ENCODE measurements at regions not wholly inside any gene's neighbourhood (a gene's known extent, or its start where the extent isn't known, plus 50 kb on each side); places are given as distances from the start of the nearest gene placed in this dataset.

GRCh38 chr17:6314311-6314710 is 120.6 kb downstream of the AIPL1 start:
- peaks cover 0 to 2% (median 0%) of the 10 kb centered on the region in 9 donors for H3K9me3 Mint-ChIP-seq

GRCh38 chr17:6313835-6314234 is 121.1 kb downstream of the AIPL1 start:
- H3K9me3 Mint-ChIP-seq = peaks cover 0 to 2% (median 0%) of the 10 kb centered on the region in 9 donors
- ATAC-seq = no peak
- H3K27me3 Mint-ChIP-seq = peaks cover 13 to 60% (median 27%) of the 10 kb centered on the region in 5 donors
- no peak overlapping the region for H3K4me3 Mint-ChIP-seq
- DNase-seq = no peak
- no peaks in the 10 kb centered on the region for H3K36me3 Mint-ChIP-seq
- H3K27ac Mint-ChIP-seq = no peak overlapping the region
- H3K4me1 Mint-ChIP-seq = no peaks in the 10 kb centered on the region
- POLR2A ChIA-PET = no interaction called here

More at GRCh38 chr17:6314311-6314710, 120.6 kb downstream of the AIPL1 start:
- Mint-ChIP-seq H3K4me1 (no peaks in the 10 kb centered on the region), H3K27ac (no peak overlapping the region), H3K4me3 (no peak overlapping the region), H3K36me3 (no peaks in the 10 kb centered on the region), H3K27me3 (peaks cover 11 to 55% (median 27%) of the 10 kb centered on the region in 5 donors)
- DNase-seq (no peak), ATAC-seq (no peak)
- POLR2A ChIA-PET = no interaction called here

GRCh38 chr17:6306820-6307219 is 128.1 kb downstream of the AIPL1 start:
- H3K27ac Mint-ChIP-seq = no peak overlapping the region
- no peaks in the 10 kb centered on the region for H3K36me3 Mint-ChIP-seq
- peaks cover 10 to 73% (median 37%) of the 10 kb centered on the region in 5 donors for H3K27me3 Mint-ChIP-seq
- H3K4me3 Mint-ChIP-seq = no peak overlapping the region
- ATAC-seq = no peak
- DNase-seq = no peak
- POLR2A ChIA-PET = no interaction called here
- H3K9me3 Mint-ChIP-seq = no peaks in the 10 kb centered on the region
- no peaks in the 10 kb centered on the region for H3K4me1 Mint-ChIP-seq

GRCh38 chr17:6305613-6306360 is 129.1 kb downstream of the AIPL1 start:
- ATAC-seq (no peak), DNase-seq (no peak)
- Mint-ChIP-seq H3K27me3 (peaks cover 14 to 76% (median 36%) of the 10 kb centered on the region in 5 donors), H3K9me3 (peaks cover 0 to 2% (median 0%) of the 10 kb centered on the region in 9 donors), H3K4me3 (no peak overlapping the region), H3K4me1 (no peaks in the 10 kb centered on the region), H3K36me3 (no peaks in the 10 kb centered on the region), H3K27ac (no peak overlapping the region)
- POLR2A ChIA-PET = no interaction called here

- no peak overlapping the region for H3K4me3 Mint-ChIP-seq
- H3K36me3 Mint-ChIP-seq = no peaks in the 10 kb centered on the region
- no peak for ATAC-seq
- POLR2A ChIA-PET = no interaction called here
- no peak overlapping the region for H3K27ac Mint-ChIP-seq
- H3K27me3 Mint-ChIP-seq = peaks cover 15 to 76% (median 36%) of the 10 kb centered on the region in 5 donors
- H3K4me1 Mint-ChIP-seq = no peaks in the 10 kb centered on the region
- no peak for DNase-seq
- H3K9me3 Mint-ChIP-seq = peaks cover 0 to 4% (median 0%) of the 10 kb centered on the region in 9 donors
These were observed 129.9 kb downstream of the AIPL1 start for GRCh38 chr17:6304894-6305612.

GRCh38 chr17:6303664-6304063 is 131.3 kb downstream of the AIPL1 start:
- POLR2A ChIA-PET = no interaction called here
- Mint-ChIP-seq H3K9me3 (peaks cover 0 to 9% (median 0%) of the 10 kb centered on the region in 9 donors), H3K4me1 (no peaks in the 10 kb centered on the region), H3K27me3 (peaks cover 16 to 68% (median 35%) of the 10 kb centered on the region in 5 donors), H3K27ac (no peak overlapping the region), H3K36me3 (no peaks in the 10 kb centered on the region), H3K4me3 (no peak overlapping the region)
- ATAC-seq (no peak), DNase-seq (peak in 1 of 10 donors; percentile 3)

- no peak overlapping the region for H3K27ac Mint-ChIP-seq
- H3K4me1 Mint-ChIP-seq = no peaks in the 10 kb centered on the region
- POLR2A ChIA-PET = no interaction called here
- no peaks in the 10 kb centered on the region for H3K36me3 Mint-ChIP-seq
- H3K9me3 Mint-ChIP-seq = peaks cover 0 to 9% (median 0%) of the 10 kb centered on the region in 9 donors
- no peak overlapping the region for H3K4me3 Mint-ChIP-seq
- peaks cover 16 to 63% (median 37%) of the 10 kb centered on the region in 5 donors for H3K27me3 Mint-ChIP-seq
- DNase-seq (no peak), ATAC-seq (no peak)
These were observed 135.6 kb downstream of the AIPL1 start for GRCh38 chr17:6299275-6299674.

- Mint-ChIP-seq H3K9me3 (peaks cover 0 to 9% (median 0%) of the 10 kb centered on the region in 9 donors), H3K4me1 (no peaks in the 10 kb centered on the region), H3K4me3 (no peak overlapping the region), H3K27ac (peak overlapping the region in 1 of 10 donors; percentile 80), H3K27me3 (peaks cover 11 to 56% (median 30%) of the 10 kb centered on the region in 5 donors), H3K36me3 (no peaks in the 10 kb centered on the region)
- POLR2A ChIA-PET = no interaction called here
- DNase-seq = no peak
- ATAC-seq = no peak
These were observed 137.0 kb downstream of the AIPL1 start for GRCh38 chr17:6297960-6298359.

GRCh38 chr17:6297119-6297518 is 137.8 kb downstream of the AIPL1 start:
- H3K9me3 Mint-ChIP-seq = peaks cover 0 to 9% (median 0%) of the 10 kb centered on the region in 9 donors
- peaks cover 8 to 54% (median 31%) of the 10 kb centered on the region in 5 donors for H3K27me3 Mint-ChIP-seq
- POLR2A ChIA-PET = no interaction called here
- H3K4me1 Mint-ChIP-seq = no peaks in the 10 kb centered on the region
- no peaks in the 10 kb centered on the region for H3K36me3 Mint-ChIP-seq
- DNase-seq (no peak), ATAC-seq (no peak)
- H3K4me3 Mint-ChIP-seq = no peak overlapping the region
- no peak overlapping the region for H3K27ac Mint-ChIP-seq

- DNase-seq = no peak
- POLR2A ChIA-PET = no interaction called here
- Mint-ChIP-seq H3K36me3 (no peaks in the 10 kb centered on the region), H3K27ac (no peak overlapping the region), H3K4me1 (no peaks in the 10 kb centered on the region), H3K4me3 (no peak overlapping the region), H3K27me3 (peaks cover 1 to 34% (median 12%) of the 10 kb centered on the region in 5 donors), H3K9me3 (no peaks in the 10 kb centered on the region)
- ATAC-seq = no peak
These were observed 144.3 kb downstream of the AIPL1 start for GRCh38 chr17:6290488-6291196.

- peaks cover 0 to 11% (median under 1%) of the 10 kb centered on the region in 5 donors for H3K27me3 Mint-ChIP-seq
- POLR2A ChIA-PET = no interaction called here
- H3K27ac Mint-ChIP-seq = no peak overlapping the region
- H3K36me3 Mint-ChIP-seq = no peaks in the 10 kb centered on the region
- no peak for DNase-seq
- H3K4me1 Mint-ChIP-seq = no peaks in the 10 kb centered on the region
- H3K4me3 Mint-ChIP-seq = no peak overlapping the region
- H3K9me3 Mint-ChIP-seq = no peaks in the 10 kb centered on the region
- no peak for ATAC-seq
These were observed 148.7 kb downstream of the AIPL1 start for GRCh38 chr17:6286233-6286632.

- Mint-ChIP-seq H3K9me3 (no peaks in the 10 kb centered on the region), H3K27me3 (peaks cover 0 to 15% (median 6%) of the 10 kb centered on the region in 5 donors), H3K36me3 (no peaks in the 10 kb centered on the region), H3K4me1 (no peaks in the 10 kb centered on the region), H3K4me3 (no peak overlapping the region), H3K27ac (no peak overlapping the region)
- no peak for ATAC-seq
- POLR2A ChIA-PET = no interaction called here
- DNase-seq = no peak
These were observed 149.4 kb downstream of the AIPL1 start for GRCh38 chr17:6285486-6285885.

GRCh38 chr17:6279659-6280058 is 155.3 kb downstream of the AIPL1 start:
- peaks cover 3 to 21% (median 16%) of the 10 kb centered on the region in 5 donors for H3K27me3 Mint-ChIP-seq
- DNase-seq (no peak), ATAC-seq (no peak)
- POLR2A ChIA-PET = no interaction called here
- no peaks in the 10 kb centered on the region for H3K9me3 Mint-ChIP-seq
- no peaks in the 10 kb centered on the region for H3K36me3 Mint-ChIP-seq
- H3K4me1 Mint-ChIP-seq = no peaks in the 10 kb centered on the region
- no peak overlapping the region for H3K27ac Mint-ChIP-seq
- H3K4me3 Mint-ChIP-seq = no peak overlapping the region

Data from naive thymus-derived CD8-positive, alpha-beta T cell (primary cell).